HT-29 (cell line): ENCODE measurements at regions not wholly inside any gene's neighbourhood (a gene's known extent, or its start where the extent isn't known, plus 50 kb on each side); places are given as distances from the start of the nearest gene placed in this dataset.

Source experiments
- DNase-seq: peaks from one replicate; pipeline ENCODE4 v3.0.0-alpha.2; 2015; ENCODE audit warnings: low spot score

- no peak for DNase-seq
Observed at GRCh38 chr12:84807249-84807648, 105.3 kb downstream of the SLC6A15 start.

- DNase-seq, result no peak
Observed at GRCh38 chr12:84805474-84805858, 107.1 kb downstream of the SLC6A15 start.

GRCh38 chr12:84804691-84805473, 107.7 kb downstream of the SLC6A15 start:
- DNase-seq, result no peak

GRCh38 chr12:84803661-84804060, 108.9 kb downstream of the SLC6A15 start:
- no peak for DNase-seq

- no peak for DNase-seq
Observed at GRCh38 chr12:84802161-84802560, 110.4 kb downstream of the SLC6A15 start.

GRCh38 chr12:84793558-84794367, 118.8 kb downstream of the SLC6A15 start:
- DNase-seq, result no peak

- no peak for DNase-seq
Observed at GRCh38 chr12:84791444-84791843, 121.2 kb downstream of the SLC6A15 start.

GRCh38 chr12:84789184-84789583, 123.4 kb downstream of the SLC6A15 start:
- DNase-seq, result no peak

GRCh38 chr12:84787253-84787652, 125.3 kb downstream of the SLC6A15 start:
- no peak for DNase-seq

- no peak for DNase-seq
Observed at GRCh38 chr12:84786622-84787021, 126.0 kb downstream of the SLC6A15 start.

GRCh38 chr12:84785951-84786350, 126.6 kb downstream of the SLC6A15 start:
- DNase-seq, result no peak

- DNase-seq, result no peak
Observed at GRCh38 chr12:84785281-84785680, 127.3 kb downstream of the SLC6A15 start.

- no peak for DNase-seq
Observed at GRCh38 chr12:84779169-84779568, 133.4 kb downstream of the SLC6A15 start.

- DNase-seq, result no peak
Observed at GRCh38 chr12:84772281-84772680, 140.3 kb downstream of the SLC6A15 start.

- DNase-seq, result peak; percentile 4
Observed at GRCh38 chr12:84767079-84767478, 145.5 kb downstream of the SLC6A15 start.

- DNase-seq, result no peak
Observed at GRCh38 chr12:84766375-84766774, 146.2 kb downstream of the SLC6A15 start.

GRCh38 chr12:84764001-84764400, 148.6 kb downstream of the SLC6A15 start:
- no peak for DNase-seq

- DNase-seq, result no peak
Observed at GRCh38 chr12:84763107-84763506, 149.5 kb downstream of the SLC6A15 start.

- DNase-seq, result no peak
Observed at GRCh38 chr12:84760091-84760865, 152.3 kb downstream of the SLC6A15 start.

- no peak for DNase-seq
Observed at GRCh38 chr12:84757978-84758377, 154.6 kb downstream of the SLC6A15 start.

- DNase-seq, result no peak
Observed at GRCh38 chr12:84756961-84757360, 155.6 kb downstream of the SLC6A15 start.

GRCh38 chr12:84745127-84745526, 167.5 kb downstream of the SLC6A15 start:
- no peak for DNase-seq
